Neural progenitor cell (in vitro differentiated cells): ENCODE measurements at regions not wholly inside any gene's neighbourhood (a gene's known extent, or its start where the extent isn't known, plus 50 kb on each side); places are given as distances from the start of the nearest gene placed in this dataset.

Source experiments
- DNase-seq: peaks from one replicate; pipeline ENCODE4 v3.0.0-alpha.2; 2016; ENCODE audit warnings: low spot score
- H2AFZ ChIP-seq: fragments of 200-600 bp; sonication (generic); replicated peaks from 2 replicates; pipeline ENCODE4 v1.6.1; 2016; ENCODE audit warnings: antibody characterized with exemption
- H3F3A ChIP-seq: fragments of 200-600 bp; sonication (generic); 2 replicates; pipeline ENCODE4 v1.6.1; 2016; ENCODE audit warnings: antibody characterized with exemption, low read depth
- H3K27ac ChIP-seq: fragments of 200-600 bp; sonication (generic); 2 replicates; pipeline ENCODE4 v1.5.1; 2016; ENCODE audit warnings: mild to moderate bottlenecking
- H3K27me3 ChIP-seq: fragments of 200-600 bp; sonication (generic); 2 replicates; pipeline ENCODE4 v1.6.1; 2016; ENCODE audit warnings: mild to moderate bottlenecking, moderate library complexity
- H3K36me3 ChIP-seq: fragments of 200-600 bp; sonication (generic); 2 replicates; pipeline ENCODE4 v1.5.1; 2016
- H3K4me1 ChIP-seq: fragments of 200-600 bp; sonication (generic); 2 replicates; pipeline ENCODE4 v1.6.1; 2016; ENCODE audit warnings: mixed run types
- H3K4me2 ChIP-seq: fragments of 200-600 bp; sonication (generic); 2 replicates; pipeline ENCODE4 v1.6.1; 2016
- H3K4me3 ChIP-seq: fragments of 200-600 bp; sonication (generic); 2 replicates; pipeline ENCODE4 v1.5.1; 2016
- H3K79me2 ChIP-seq: fragments of 200-600 bp; sonication (generic); 2 replicates; pipeline ENCODE4 v1.6.1; 2016; ENCODE audit warnings: low read depth
- H3K9ac ChIP-seq: fragments of 200-600 bp; sonication (generic); 2 replicates; pipeline ENCODE4 v1.6.1; 2016
- H3K9me3 ChIP-seq: fragments of 200-600 bp; sonication (generic); 2 replicates; pipeline ENCODE4 v1.5.1; 2016; ENCODE audit warnings: low read depth
- H4K20me1 ChIP-seq: fragments of 200-600 bp; sonication (generic); 2 replicates; pipeline ENCODE4 v1.6.1; 2016; ENCODE audit warnings: low read depth
- H3K27ac Mint-ChIP-seq: 3 replicates; pipeline ENCODE4 v1.8.0; 2021; ENCODE audit warnings: mixed read lengths
- H3K27me3 Mint-ChIP-seq: 2 replicates; pipeline ENCODE4 v1.8.0; 2022; ENCODE audit warnings: low read depth, mild to moderate bottlenecking, inconsistent platforms, moderate library complexity, mixed read lengths; ENCODE audit not compliant: insufficient read depth
- H3K36me3 Mint-ChIP-seq: 3 replicates; pipeline ENCODE4 v1.8.0; 2021; ENCODE audit warnings: mixed read lengths
- H3K4me1 Mint-ChIP-seq: 3 replicates; pipeline ENCODE4 v1.8.0; 2021; ENCODE audit warnings: mixed read lengths
- H3K4me3 Mint-ChIP-seq: 3 replicates; pipeline ENCODE4 v1.8.0; 2021; ENCODE audit warnings: mild to moderate bottlenecking, moderate library complexity, mixed read lengths
- H3K9me3 Mint-ChIP-seq: 3 replicates; pipeline ENCODE4 v1.8.0; 2020; ENCODE audit warnings: mixed read lengths
- EZH2 ChIP-seq: fragments of 200-600 bp; sonication (generic); IDR thresholded peaks from 2 replicates; pipeline ENCODE4 v1.6.1; 2017; ENCODE audit warnings: antibody characterized with exemption, mild to moderate bottlenecking, moderate library complexity
- EZH2phosphoT487 ChIP-seq: fragments of 200-600 bp; sonication (generic); IDR thresholded peaks from 2 replicates; pipeline ENCODE4 v1.6.1; 2017; ENCODE audit warnings: antibody characterized with exemption
- TF ChIP-seq, protein P1 (sequence below): fragments of 200-600 bp; sonication (generic); IDR thresholded peaks from 2 replicates; pipeline ENCODE4 v1.5.1; 2017; ENCODE audit warnings: antibody characterized with exemption, mild to moderate bottlenecking

GRCh38 chr12:124630791-124631313 is 63.4 kb upstream of the NCOR2 start:
- H3K9me3 Mint-ChIP-seq = no peaks in the 10 kb centered on the region
- H3K4me3 ChIP-seq = no peak overlapping the region
- H3K36me3 Mint-ChIP-seq = no peaks in the 10 kb centered on the region
- H3K9me3 ChIP-seq = no peaks in the 10 kb centered on the region
- H3K4me1 Mint-ChIP-seq = peaks cover 22% of the 10 kb centered on the region
- DNase-seq = no peak
- H3K27me3 ChIP-seq = no peaks in the 10 kb centered on the region
- H3K4me1 ChIP-seq = peaks cover 19% of the 10 kb centered on the region
- H3F3A ChIP-seq = no peaks in the 10 kb centered on the region
- no peak overlapping the region for H3K4me2 ChIP-seq
- H3K27me3 Mint-ChIP-seq = peaks cover 10% of the 10 kb centered on the region
- no peak for TF ChIP-seq EZH2phosphoT487
- TF ChIP-seq, protein P1, sequence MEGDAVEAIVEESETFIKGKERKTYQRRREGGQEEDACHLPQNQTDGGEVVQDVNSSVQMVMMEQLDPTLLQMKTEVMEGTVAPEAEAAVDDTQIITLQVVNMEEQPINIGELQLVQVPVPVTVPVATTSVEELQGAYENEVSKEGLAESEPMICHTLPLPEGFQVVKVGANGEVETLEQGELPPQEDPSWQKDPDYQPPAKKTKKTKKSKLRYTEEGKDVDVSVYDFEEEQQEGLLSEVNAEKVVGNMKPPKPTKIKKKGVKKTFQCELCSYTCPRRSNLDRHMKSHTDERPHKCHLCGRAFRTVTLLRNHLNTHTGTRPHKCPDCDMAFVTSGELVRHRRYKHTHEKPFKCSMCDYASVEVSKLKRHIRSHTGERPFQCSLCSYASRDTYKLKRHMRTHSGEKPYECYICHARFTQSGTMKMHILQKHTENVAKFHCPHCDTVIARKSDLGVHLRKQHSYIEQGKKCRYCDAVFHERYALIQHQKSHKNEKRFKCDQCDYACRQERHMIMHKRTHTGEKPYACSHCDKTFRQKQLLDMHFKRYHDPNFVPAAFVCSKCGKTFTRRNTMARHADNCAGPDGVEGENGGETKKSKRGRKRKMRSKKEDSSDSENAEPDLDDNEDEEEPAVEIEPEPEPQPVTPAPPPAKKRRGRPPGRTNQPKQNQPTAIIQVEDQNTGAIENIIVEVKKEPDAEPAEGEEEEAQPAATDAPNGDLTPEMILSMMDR = no peak
- no peak for TF ChIP-seq EZH2
- no peak overlapping the region for H3K27ac ChIP-seq
- no peak overlapping the region for H3K4me3 Mint-ChIP-seq
- H3K9ac ChIP-seq = no peak overlapping the region
- no peaks in the 10 kb centered on the region for H4K20me1 ChIP-seq
- H3K79me2 ChIP-seq = no peaks in the 10 kb centered on the region
- no peaks in the 10 kb centered on the region for H3K36me3 ChIP-seq
- no peak overlapping the region for H3K27ac Mint-ChIP-seq
- H2AFZ ChIP-seq = no peak overlapping the region

GRCh38 chr12:124629789-124630480 is 62.5 kb upstream of the NCOR2 start:
- Histone ChIP-seq H4K20me1 (no peaks in the 10 kb centered on the region), H3K27ac (no peak overlapping the region), H3K27me3 (no peaks in the 10 kb centered on the region), H3K79me2 (no peaks in the 10 kb centered on the region), H3K4me3 (no peak overlapping the region), H3K4me2 (no peak overlapping the region), H3K36me3 (no peaks in the 10 kb centered on the region), H3K4me1 (peaks cover 16% of the 10 kb centered on the region), H3K9ac (no peak overlapping the region), H3F3A (no peaks in the 10 kb centered on the region), H2AFZ (no peak overlapping the region), H3K9me3 (no peaks in the 10 kb centered on the region)
- peak overlapping the region; percentile 6 for H3K4me3 Mint-ChIP-seq
- no peak overlapping the region for H3K27ac Mint-ChIP-seq
- DNase-seq = no peak
- TF ChIP-seq, protein P1 = no peak
- TF ChIP-seq EZH2phosphoT487 (no peak), EZH2 (no peak)
- H3K9me3 Mint-ChIP-seq = no peaks in the 10 kb centered on the region
- no peaks in the 10 kb centered on the region for H3K36me3 Mint-ChIP-seq
- H3K4me1 Mint-ChIP-seq = peaks cover 23% of the 10 kb centered on the region
- peaks cover 10% of the 10 kb centered on the region for H3K27me3 Mint-ChIP-seq

- Mint-ChIP-seq H3K27ac (no peak overlapping the region), H3K4me1 (peaks cover 23% of the 10 kb centered on the region), H3K36me3 (no peaks in the 10 kb centered on the region), H3K4me3 (no peak overlapping the region), H3K9me3 (no peaks in the 10 kb centered on the region), H3K27me3 (peaks cover 10% of the 10 kb centered on the region)
- H3K9me3 ChIP-seq = no peaks in the 10 kb centered on the region
- no peaks in the 10 kb centered on the region for H3K79me2 ChIP-seq
- H3K36me3 ChIP-seq = no peaks in the 10 kb centered on the region
- no peaks in the 10 kb centered on the region for H4K20me1 ChIP-seq
- H3K27me3 ChIP-seq = no peaks in the 10 kb centered on the region
- H3F3A ChIP-seq = no peaks in the 10 kb centered on the region
- H3K4me2 ChIP-seq = no peak overlapping the region
- H3K4me3 ChIP-seq = no peak overlapping the region
- peaks cover 16% of the 10 kb centered on the region for H3K4me1 ChIP-seq
- no peak overlapping the region for H3K27ac ChIP-seq
- no peak overlapping the region for H2AFZ ChIP-seq
- TF ChIP-seq, protein P1 = no peak
- TF ChIP-seq EZH2 (no peak), EZH2phosphoT487 (no peak)
- no peak for DNase-seq
- no peak overlapping the region for H3K9ac ChIP-seq
These were observed 61.7 kb upstream of the NCOR2 start for GRCh38 chr12:124629117-124629516.
